Activated CD8-positive, alpha-beta T cell treated with anti-CD3 and anti-CD28 coated beads for 36 hours (primary cell): ENCODE measurements at regions not wholly inside any gene's neighbourhood (a gene's known extent, or its start where the extent isn't known, plus 50 kb on each side); places are given as distances from the start of the nearest gene placed in this dataset.

ENCODE experiments used
- ATAC-seq: fragments of 200-7000 bp; cut with Tn5 transposase; one replicate; pipeline ENCODE4 v1.10.0; 2021; ENCODE audit warnings: mild to moderate bottlenecking, moderate library complexity
- CTCF ChIA-PET: fragments of 350-600 bp; sonication (Branson Sonifier 250); formaldehyde crosslinking; loops from one replicate; lab custom pipeline; 2021; ENCODE audit warnings: antibody characterized with exemption; lab: Charles Lee
- POLR2A ChIA-PET: fragments of 350-600 bp; sonication (Branson Sonifier 250); formaldehyde crosslinking; loops from one replicate; lab custom pipeline; 2021; ENCODE audit warnings: antibody characterized with exemption; lab: Charles Lee
- DNase-seq: peaks from one replicate; pipeline ENCODE4 v3.0.0-alpha.2; 2020
- H3K27ac Mint-ChIP-seq: one replicate; pipeline ENCODE4 v1.8.0; 2021; ENCODE audit warnings: mild to moderate bottlenecking, mixed read lengths
- H3K27me3 Mint-ChIP-seq: one replicate; pipeline ENCODE4 v1.8.0; 2021; ENCODE audit warnings: mixed read lengths
- H3K36me3 Mint-ChIP-seq: one replicate; pipeline ENCODE4 v1.8.0; 2021; ENCODE audit warnings: low read depth, mixed read lengths
- H3K4me1 Mint-ChIP-seq: one replicate; pipeline ENCODE4 v1.8.0; 2021; ENCODE audit warnings: low read depth, mixed read lengths
- H3K4me3 Mint-ChIP-seq: one replicate; pipeline ENCODE4 v1.8.0; 2021; ENCODE audit warnings: mild to moderate bottlenecking, moderate library complexity, mixed read lengths
- H3K9me3 Mint-ChIP-seq: one replicate; pipeline ENCODE4 v1.8.0; 2021; ENCODE audit warnings: mixed read lengths
- intact Hi-C: fragments of 100-400 bp; cut with micrococcal nuclease; formaldehyde crosslinking; loops from one replicate; pipeline ENCODE4 v1.10.0; 2022
- TF ChIP-seq, protein P1 (sequence below): fragments of 200-600 bp; IDR thresholded peaks from one replicate; pipeline ENCODE4 v1.8.0; 2022; ENCODE audit warnings: antibody characterized with exemption, mild to moderate bottlenecking

DNA sequence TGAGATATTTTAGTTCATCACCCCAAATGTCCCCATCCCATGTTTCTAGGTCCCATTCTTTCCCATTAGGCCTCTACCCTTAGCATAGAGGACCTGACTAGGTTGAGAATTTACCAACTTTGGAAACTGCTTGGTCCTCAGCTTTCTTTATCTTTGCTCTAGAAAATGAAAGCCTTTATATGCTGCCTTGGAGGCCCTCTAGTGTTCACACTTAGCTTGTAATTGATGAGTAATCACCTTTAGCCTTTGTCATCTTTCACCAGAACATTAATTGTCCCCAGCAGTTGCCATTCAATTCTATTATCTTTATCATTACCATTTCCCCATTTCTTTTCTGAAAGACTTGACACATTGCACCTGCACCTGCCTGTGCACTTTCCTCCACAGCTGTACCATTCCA, 589.2 kb upstream of the NR3C2 start:
- Mint-ChIP-seq H3K9me3 (no peaks in the 10 kb centered on the region), H3K27me3 (peaks cover 3% of the 10 kb centered on the region), H3K4me1 (no peaks in the 10 kb centered on the region), H3K4me3 (no peak overlapping the region), H3K36me3 (no peaks in the 10 kb centered on the region), H3K27ac (no peak overlapping the region)
- TF ChIP-seq, protein P1, sequence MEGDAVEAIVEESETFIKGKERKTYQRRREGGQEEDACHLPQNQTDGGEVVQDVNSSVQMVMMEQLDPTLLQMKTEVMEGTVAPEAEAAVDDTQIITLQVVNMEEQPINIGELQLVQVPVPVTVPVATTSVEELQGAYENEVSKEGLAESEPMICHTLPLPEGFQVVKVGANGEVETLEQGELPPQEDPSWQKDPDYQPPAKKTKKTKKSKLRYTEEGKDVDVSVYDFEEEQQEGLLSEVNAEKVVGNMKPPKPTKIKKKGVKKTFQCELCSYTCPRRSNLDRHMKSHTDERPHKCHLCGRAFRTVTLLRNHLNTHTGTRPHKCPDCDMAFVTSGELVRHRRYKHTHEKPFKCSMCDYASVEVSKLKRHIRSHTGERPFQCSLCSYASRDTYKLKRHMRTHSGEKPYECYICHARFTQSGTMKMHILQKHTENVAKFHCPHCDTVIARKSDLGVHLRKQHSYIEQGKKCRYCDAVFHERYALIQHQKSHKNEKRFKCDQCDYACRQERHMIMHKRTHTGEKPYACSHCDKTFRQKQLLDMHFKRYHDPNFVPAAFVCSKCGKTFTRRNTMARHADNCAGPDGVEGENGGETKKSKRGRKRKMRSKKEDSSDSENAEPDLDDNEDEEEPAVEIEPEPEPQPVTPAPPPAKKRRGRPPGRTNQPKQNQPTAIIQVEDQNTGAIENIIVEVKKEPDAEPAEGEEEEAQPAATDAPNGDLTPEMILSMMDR: peak; percentile 21
- intact Hi-C loops: no loop called here
- ChIA-PET POLR2A (no interaction called here), CTCF (interaction anchor here (0.8 to 1.3 kb wide), 6 partner anchors 13 to 1164 kb away, joined by 3 to 5 read pairs (median 3); no protein-coding TSS in a partner anchor)
- peak; percentile 6 for DNase-seq
- no peak for ATAC-seq

DNA sequence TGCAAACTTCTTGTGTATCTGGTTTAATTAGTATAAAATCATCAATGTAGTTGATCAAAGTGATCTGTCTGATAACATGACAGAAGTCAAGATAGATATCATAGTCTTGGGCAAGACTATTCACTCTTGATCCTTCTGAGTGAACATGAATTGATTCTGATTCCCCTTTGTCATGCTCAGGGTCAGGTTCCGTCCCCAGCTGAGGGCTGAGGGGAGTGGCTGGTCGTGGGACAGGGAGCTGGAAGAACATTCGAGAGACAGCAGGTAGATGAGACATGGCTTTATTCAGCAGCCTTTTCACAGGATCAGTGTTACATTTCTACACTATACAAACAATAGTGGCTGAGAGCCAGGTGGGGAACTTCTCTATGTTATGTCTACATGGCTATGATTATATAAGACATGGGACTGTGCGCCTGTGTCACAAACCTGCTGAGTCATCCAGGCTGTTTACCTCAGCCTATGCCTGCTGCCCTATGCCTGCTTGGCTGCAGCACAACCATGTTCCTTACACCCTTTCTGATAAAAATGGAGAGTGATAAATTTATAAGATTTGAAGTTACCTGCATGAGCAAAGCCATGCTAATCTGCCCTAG, 586.9 kb upstream of the NR3C2 start:
- ChIA-PET CTCF (no interaction called here), POLR2A (no interaction called here)
- ATAC-seq (no peak), DNase-seq (no peak)
- Mint-ChIP-seq H3K36me3 (no peaks in the 10 kb centered on the region), H3K4me3 (no peak overlapping the region), H3K27ac (no peak overlapping the region), H3K4me1 (no peaks in the 10 kb centered on the region), H3K27me3 (peaks cover 2% of the 10 kb centered on the region), H3K9me3 (no peaks in the 10 kb centered on the region)
- TF ChIP-seq, protein P1: no peak
- intact Hi-C loops: no loop called here

DNA sequence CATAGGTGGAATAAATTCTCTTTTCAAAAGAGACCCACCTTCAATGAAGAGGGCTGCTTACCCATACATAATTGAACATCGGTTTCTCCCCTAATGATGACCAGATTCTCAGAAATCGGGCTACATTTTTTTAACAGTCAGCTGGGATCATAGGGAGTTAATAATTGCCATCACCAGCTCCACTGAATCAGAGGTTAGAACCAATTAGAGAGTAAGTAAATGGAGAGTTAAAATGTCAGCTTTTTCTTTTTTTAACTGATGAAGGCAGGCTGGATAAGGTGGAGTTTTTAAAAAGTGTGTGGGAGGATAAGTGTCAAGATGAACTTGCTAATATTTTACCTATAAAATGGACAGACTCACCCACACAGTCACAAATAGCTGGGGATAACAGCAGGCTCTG, 584.5 kb upstream of the NR3C2 start:
- intact Hi-C loops: no loop called here
- CTCF ChIA-PET: no interaction called here
- Mint-ChIP-seq H3K36me3 (no peaks in the 10 kb centered on the region), H3K27me3 (no peaks in the 10 kb centered on the region), H3K4me1 (no peaks in the 10 kb centered on the region), H3K27ac (no peak overlapping the region), H3K4me3 (no peak overlapping the region), H3K9me3 (no peaks in the 10 kb centered on the region)
- DNase-seq: no peak
- POLR2A ChIA-PET: no interaction called here
- TF ChIP-seq, protein P1: no peak
- ATAC-seq: no peak

DNA sequence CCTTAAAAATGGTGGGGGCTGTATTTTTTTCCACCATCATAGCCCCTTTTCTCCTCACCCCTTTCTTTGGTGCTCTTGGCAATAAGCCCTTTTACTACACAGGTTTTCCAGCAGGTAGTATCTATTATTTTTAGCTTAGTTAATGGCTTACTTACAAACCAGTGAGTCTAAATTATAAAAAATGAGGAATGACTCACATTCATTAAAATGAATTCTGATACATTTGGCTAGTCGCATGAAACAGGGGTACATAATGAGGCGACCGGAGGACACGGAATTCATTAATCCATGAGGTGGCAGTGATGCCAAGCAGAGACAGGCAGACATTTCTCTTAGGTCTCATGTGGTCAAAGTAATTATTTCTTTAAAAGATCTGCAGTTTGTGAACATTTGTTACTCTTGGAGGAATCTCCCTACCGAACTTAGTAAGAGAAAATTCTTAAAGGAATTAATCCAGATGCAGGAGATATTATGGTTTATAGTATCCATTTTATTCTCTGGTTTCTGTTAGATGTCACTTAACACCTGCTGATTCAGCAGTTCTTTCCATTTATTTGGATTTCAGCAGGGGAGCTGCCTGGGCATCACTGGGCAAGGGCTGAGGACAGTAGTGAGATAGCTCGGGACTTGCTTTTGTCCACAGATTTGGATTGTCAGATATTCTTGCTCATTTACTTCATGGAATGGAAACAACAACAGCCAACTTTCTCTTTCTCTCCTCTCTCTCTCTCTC, 575.0 kb upstream of the NR3C2 start:
- Mint-ChIP-seq H3K27me3 (no peaks in the 10 kb centered on the region), H3K4me1 (no peaks in the 10 kb centered on the region), H3K9me3 (no peaks in the 10 kb centered on the region), H3K27ac (no peak overlapping the region), H3K4me3 (no peak overlapping the region), H3K36me3 (no peaks in the 10 kb centered on the region)
- POLR2A ChIA-PET: interaction anchor here (0.6 kb wide), 1 partner anchor 80 kb away, joined by 3 read pairs; no protein-coding TSS in a partner anchor
- ATAC-seq (no peak), DNase-seq (no peak)
- intact Hi-C loops: no loop called here
- CTCF ChIA-PET: interaction anchor here (0.8 kb wide), 1 partner anchor 14 kb away, joined by 3 read pairs; no protein-coding TSS in a partner anchor
- TF ChIP-seq, protein P1: no peak

DNA sequence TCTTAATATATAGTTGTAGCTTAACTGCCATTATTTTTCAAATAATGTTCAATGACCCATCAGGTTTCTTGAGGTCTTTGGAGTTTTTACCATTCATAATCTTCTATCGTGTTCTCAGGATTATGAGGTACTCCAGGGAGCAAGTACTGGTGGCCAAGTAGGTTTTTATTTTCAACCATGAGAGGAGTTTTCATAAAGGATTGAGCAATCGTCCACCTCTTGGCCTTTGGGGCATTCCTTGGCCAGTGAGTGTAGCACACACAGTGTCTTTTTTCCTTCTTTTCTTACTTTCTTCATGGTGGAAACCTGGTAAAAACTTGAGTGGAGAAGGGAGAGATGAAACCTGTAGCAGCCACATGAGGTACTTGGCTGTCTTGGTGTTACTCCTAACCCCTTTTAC, 567.0 kb upstream of the NR3C2 start:
- H3K36me3 Mint-ChIP-seq: no peaks in the 10 kb centered on the region
- no peak overlapping the region for H3K4me3 Mint-ChIP-seq
- no peaks in the 10 kb centered on the region for H3K4me1 Mint-ChIP-seq
- CTCF ChIA-PET: interaction anchor here (0.8 kb wide), 1 partner anchor 136 kb away, joined by 3 read pairs; no protein-coding TSS in a partner anchor
- H3K27me3 Mint-ChIP-seq: peaks cover 1% of the 10 kb centered on the region
- DNase-seq: no peak
- TF ChIP-seq, protein P1: no peak
- intact Hi-C loops: no loop called here
- no peak overlapping the region for H3K27ac Mint-ChIP-seq
- no peaks in the 10 kb centered on the region for H3K9me3 Mint-ChIP-seq
- ATAC-seq: no peak
- POLR2A ChIA-PET: no interaction called here
